Stomach (tissue), 4 donors: ENCODE measurements at regions not wholly inside any gene's neighbourhood (a gene's known extent, or its start where the extent isn't known, plus 50 kb on each side); places are given as distances from the start of the nearest gene placed in this dataset.

Experiments used
- EP300 ChIP-seq: sonication (generic); formaldehyde crosslinking; IDR thresholded peaks from one replicate; pipeline ENCODE4 v1.6.1; 2017; ENCODE audit warnings: antibody characterized with exemption
- POLR2A ChIP-seq, 4 donors: fragments of 450-650 bp; IDR thresholded peaks; one replicate each; pipeline ENCODE4 v1.6.1; 2016; ENCODE audit warnings: antibody characterized with exemption in 4 of 4, control low read depth in 2 of 4, mild to moderate bottlenecking in 1 of 4, moderate library complexity in 1 of 4
- POLR2AphosphoS5 ChIP-seq, 3 donors: sonication (generic); formaldehyde crosslinking; IDR thresholded peaks; one replicate each; pipeline ENCODE4 v1.6.1; 2016; ENCODE audit warnings: antibody characterized with exemption in 3 of 3
- TF ChIP-seq, protein P1 (sequence below), 7 experiments: fragments of 450-650 bp in 4 of 7; fragments of 200-600 bp in 3 of 7; sonication (generic) in 3 of 7; IDR thresholded peaks; one replicate each; pipeline ENCODE4 v1.5.1; 2016 to 2019; ENCODE audit warnings: antibody characterized with exemption in 7 of 7, control low read depth in 2 of 7, mild to moderate bottlenecking in 1 of 7

DNA sequence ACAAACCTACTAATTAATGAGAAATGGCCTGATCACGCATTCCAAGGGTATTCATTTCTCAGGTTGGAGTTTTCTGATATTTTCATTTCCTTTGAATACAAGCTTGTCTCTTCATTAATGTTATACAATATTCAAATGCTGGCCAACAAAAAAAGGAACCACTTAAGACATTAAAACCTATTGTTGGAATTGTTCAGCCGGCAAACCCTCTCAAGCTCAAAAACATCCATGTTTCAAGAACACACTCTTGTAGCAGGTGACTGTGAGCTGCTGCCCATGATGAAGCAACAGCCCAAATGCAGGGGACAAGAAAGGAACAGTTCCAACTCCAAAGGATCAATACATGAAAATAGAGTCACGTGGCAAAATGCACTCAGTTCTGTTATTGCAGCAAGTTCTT lies 454.5 kb downstream of the BCL11A start:
- TF ChIP-seq, protein P1, sequence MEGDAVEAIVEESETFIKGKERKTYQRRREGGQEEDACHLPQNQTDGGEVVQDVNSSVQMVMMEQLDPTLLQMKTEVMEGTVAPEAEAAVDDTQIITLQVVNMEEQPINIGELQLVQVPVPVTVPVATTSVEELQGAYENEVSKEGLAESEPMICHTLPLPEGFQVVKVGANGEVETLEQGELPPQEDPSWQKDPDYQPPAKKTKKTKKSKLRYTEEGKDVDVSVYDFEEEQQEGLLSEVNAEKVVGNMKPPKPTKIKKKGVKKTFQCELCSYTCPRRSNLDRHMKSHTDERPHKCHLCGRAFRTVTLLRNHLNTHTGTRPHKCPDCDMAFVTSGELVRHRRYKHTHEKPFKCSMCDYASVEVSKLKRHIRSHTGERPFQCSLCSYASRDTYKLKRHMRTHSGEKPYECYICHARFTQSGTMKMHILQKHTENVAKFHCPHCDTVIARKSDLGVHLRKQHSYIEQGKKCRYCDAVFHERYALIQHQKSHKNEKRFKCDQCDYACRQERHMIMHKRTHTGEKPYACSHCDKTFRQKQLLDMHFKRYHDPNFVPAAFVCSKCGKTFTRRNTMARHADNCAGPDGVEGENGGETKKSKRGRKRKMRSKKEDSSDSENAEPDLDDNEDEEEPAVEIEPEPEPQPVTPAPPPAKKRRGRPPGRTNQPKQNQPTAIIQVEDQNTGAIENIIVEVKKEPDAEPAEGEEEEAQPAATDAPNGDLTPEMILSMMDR (IDR thresholded peaks at IDR 0.05) = no peak
- TF ChIP-seq EP300 = no peak
- no peak for TF ChIP-seq POLR2AphosphoS5 (IDR thresholded peaks at IDR 0.05)
- no peak for TF ChIP-seq POLR2A (IDR thresholded peaks at IDR 0.05)
